ENCODE measurements at regions not wholly inside any gene's neighbourhood (a gene's known extent, or its start where the extent isn't known, plus 50 kb on each side); places are given as distances from the start of the nearest gene placed in this dataset.

DNA sequence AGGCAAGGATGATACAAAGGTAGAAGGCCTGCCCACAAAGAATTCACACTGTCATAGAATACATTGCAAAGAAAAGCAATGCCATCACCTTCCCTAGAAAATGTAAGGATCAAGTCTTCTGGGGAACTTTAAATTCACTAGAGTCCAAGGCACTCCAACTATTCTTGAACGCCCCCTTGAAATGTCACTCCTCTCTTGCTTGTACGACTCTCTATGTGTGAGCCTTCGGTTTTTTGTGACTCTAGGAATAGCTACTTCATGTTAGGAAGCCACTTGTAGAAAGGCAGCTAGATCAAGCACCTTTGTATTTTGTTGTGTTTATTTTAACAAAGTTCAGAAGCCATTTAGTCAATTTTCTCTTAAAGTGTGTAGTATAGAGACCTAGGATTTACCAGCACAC, 159.2 kb upstream of the ARID1B start:
- Histone ChIP-seq H3K36me3 (ENCODE audit: control insufficient read depth in 1 of 2, insufficient read depth in 2 of 2, low read depth in 1 of 2, low read length in 2 of 2) (no peaks in the 10 kb centered on the region), H2BK12ac (ENCODE audit: low read length in 2 of 2) (no peak overlapping the region), H2AFZ (ENCODE audit: low read depth, low read length) (no peak overlapping the region), H3K14ac (ENCODE audit: low read length in 2 of 2) (no peak overlapping the region), H3K4me2 (ENCODE audit: low read length, poor library complexity, severe bottlenecking) (no peak overlapping the region), H2AK5ac (ENCODE audit: low read length, severe bottlenecking) (no peak overlapping the region), H4K91ac (ENCODE audit: low read length) (no peak overlapping the region), H2BK5ac (ENCODE audit: low read depth, low read length, poor library complexity, severe bottlenecking) (no peak overlapping the region), H3K27me3 (ENCODE audit: control insufficient read depth in 1 of 2, insufficient read depth in 1 of 2, low read length in 2 of 2) (peaks cover 0 to 18% of the 10 kb centered on the region in 2 experiments), H3K27ac (ENCODE audit: low read length, poor library complexity, severe bottlenecking) (no peak overlapping the region), H3K4ac (ENCODE audit: low read depth in 1 of 2, low read length in 2 of 2) (no peak overlapping the region), H3K23ac (ENCODE audit: low read length in 2 of 2) (no peak overlapping the region), H3K79me1 (replicated peaks; ENCODE audit: low read length, poor library complexity, severe bottlenecking) (no peaks in the 10 kb centered on the region), H3K18ac (ENCODE audit: low read depth in 1 of 2, low read length in 2 of 2) (no peak overlapping the region), H4K8ac (ENCODE audit: low read length) (no peak overlapping the region), H2BK15ac (ENCODE audit: low read depth, poor library complexity, severe bottlenecking) (no peak overlapping the region), H3K9ac (ENCODE audit: low read length) (no peak overlapping the region), H3K4me3 (ENCODE audit: insufficient read depth in 1 of 2, low read depth in 1 of 2, low read length in 2 of 2) (no peak overlapping the region), H3K4me1 (ENCODE audit: control insufficient read depth, insufficient read depth, low read depth, low read length) (no peaks in the 10 kb centered on the region), H2BK120ac (ENCODE audit: low read depth, low read length) (no peak overlapping the region), H3K9me3 (ENCODE audit: control insufficient read depth, low read length) (peaks cover 18% of the 10 kb centered on the region)
- DNase-seq, result no peak
- 89% methylated on average over 3 of the region's 3 CpGs for WGBS

DNA sequence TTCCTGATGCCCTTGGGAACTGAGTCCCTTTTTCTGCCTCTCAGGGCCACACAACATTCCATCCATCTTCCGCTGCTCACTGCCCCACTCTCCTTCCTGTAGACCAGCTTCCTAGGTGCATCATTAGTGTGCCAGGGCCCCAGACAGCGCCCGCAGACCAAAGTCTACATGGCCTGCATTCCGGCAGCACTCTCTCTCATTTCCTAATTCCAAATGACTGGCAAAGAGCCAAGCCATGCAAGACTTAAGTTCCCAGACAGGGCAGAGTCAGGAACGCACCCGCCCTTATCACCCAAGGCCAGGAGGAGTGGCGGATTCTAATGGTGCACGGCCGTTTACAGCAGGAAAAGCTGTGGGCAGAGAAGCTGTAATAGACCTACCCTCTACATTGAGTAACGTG, 159.8 kb upstream of the ARID1B start:
- WGBS, result 91% methylated on average over 10 of the region's 10 CpGs
- Histone ChIP-seq H3K14ac (ENCODE audit: low read length in 2 of 2) (no peak overlapping the region), H3K4ac (ENCODE audit: low read depth in 1 of 2, low read length in 2 of 2) (no peak overlapping the region), H3K4me3 (ENCODE audit: insufficient read depth in 1 of 2, low read depth in 1 of 2, low read length in 2 of 2) (no peak overlapping the region), H3K36me3 (ENCODE audit: control insufficient read depth in 1 of 2, insufficient read depth in 2 of 2, low read depth in 1 of 2, low read length in 2 of 2) (no peaks in the 10 kb centered on the region), H3K23ac (ENCODE audit: low read length in 2 of 2) (no peak overlapping the region), H2BK12ac (ENCODE audit: low read length in 2 of 2) (no peak overlapping the region), H2BK15ac (ENCODE audit: low read depth, poor library complexity, severe bottlenecking) (no peak overlapping the region), H4K8ac (ENCODE audit: low read length) (no peak overlapping the region), H3K4me1 (ENCODE audit: control insufficient read depth, insufficient read depth, low read depth, low read length) (no peaks in the 10 kb centered on the region), H3K4me2 (ENCODE audit: low read length, poor library complexity, severe bottlenecking) (no peak overlapping the region), H3K27me3 (ENCODE audit: control insufficient read depth in 1 of 2, insufficient read depth in 1 of 2, low read length in 2 of 2) (peaks cover 0 to 18% of the 10 kb centered on the region in 2 experiments), H2AK5ac (ENCODE audit: low read length, severe bottlenecking) (no peak overlapping the region), H3K9ac (ENCODE audit: low read length) (no peak overlapping the region), H4K91ac (ENCODE audit: low read length) (no peak overlapping the region), H3K79me1 (replicated peaks; ENCODE audit: low read length, poor library complexity, severe bottlenecking) (no peaks in the 10 kb centered on the region), H3K27ac (ENCODE audit: low read length, poor library complexity, severe bottlenecking) (no peak overlapping the region), H3K9me3 (ENCODE audit: control insufficient read depth, low read length) (peaks cover 23% of the 10 kb centered on the region), H3K18ac (ENCODE audit: low read depth in 1 of 2, low read length in 2 of 2) (no peak overlapping the region), H2BK120ac (ENCODE audit: low read depth, low read length) (no peak overlapping the region), H2BK5ac (ENCODE audit: low read depth, low read length, poor library complexity, severe bottlenecking) (no peak overlapping the region), H2AFZ (ENCODE audit: low read depth, low read length) (no peak overlapping the region)
- DNase-seq, result no peak

- Histone ChIP-seq H3K4me1 (ENCODE audit: control insufficient read depth, insufficient read depth, low read depth, low read length) (no peaks in the 10 kb centered on the region), H3K4ac (ENCODE audit: low read depth in 1 of 2, low read length in 2 of 2) (no peak overlapping the region), H3K4me2 (ENCODE audit: low read length, poor library complexity, severe bottlenecking) (no peak overlapping the region), H3K9me3 (ENCODE audit: control insufficient read depth, low read length) (peaks cover 31% of the 10 kb centered on the region), H3K18ac (ENCODE audit: low read depth in 1 of 2, low read length in 2 of 2) (no peak overlapping the region), H2AK5ac (ENCODE audit: low read length, severe bottlenecking) (no peak overlapping the region), H3K36me3 (ENCODE audit: control insufficient read depth in 1 of 2, insufficient read depth in 2 of 2, low read depth in 1 of 2, low read length in 2 of 2) (no peaks in the 10 kb centered on the region), H3K14ac (ENCODE audit: low read length in 2 of 2) (no peak overlapping the region), H4K91ac (ENCODE audit: low read length) (no peak overlapping the region), H3K79me1 (replicated peaks; ENCODE audit: low read length, poor library complexity, severe bottlenecking) (no peaks in the 10 kb centered on the region), H3K4me3 (ENCODE audit: insufficient read depth in 1 of 2, low read depth in 1 of 2, low read length in 2 of 2) (no peak overlapping the region), H4K8ac (ENCODE audit: low read length) (no peak overlapping the region), H3K27me3 (ENCODE audit: control insufficient read depth in 1 of 2, insufficient read depth in 1 of 2, low read length in 2 of 2) (peaks cover 0 to 18% of the 10 kb centered on the region in 2 experiments), H2BK15ac (ENCODE audit: low read depth, poor library complexity, severe bottlenecking) (no peak overlapping the region), H2BK5ac (ENCODE audit: low read depth, low read length, poor library complexity, severe bottlenecking) (no peak overlapping the region), H2AFZ (ENCODE audit: low read depth, low read length) (no peak overlapping the region), H3K27ac (ENCODE audit: low read length, poor library complexity, severe bottlenecking) (no peak overlapping the region), H3K9ac (ENCODE audit: low read length) (no peak overlapping the region), H3K23ac (ENCODE audit: low read length in 2 of 2) (no peak overlapping the region), H2BK12ac (ENCODE audit: low read length in 2 of 2) (no peak overlapping the region), H2BK120ac (ENCODE audit: low read depth, low read length) (no peak overlapping the region)
- DNase-seq, result no peak
- WGBS, result 90% methylated on average over 1 of the region's 1 CpG
Measured at GRCh38 chr6:156616495-156616894, 160.7 kb upstream of the ARID1B start.

- Histone ChIP-seq H2AFZ (ENCODE audit: low read depth, low read length) (no peak overlapping the region), H2AK5ac (ENCODE audit: low read length, severe bottlenecking) (no peak overlapping the region), H3K4me1 (ENCODE audit: control insufficient read depth, insufficient read depth, low read depth, low read length) (no peaks in the 10 kb centered on the region), H3K4ac (ENCODE audit: low read depth in 1 of 2, low read length in 2 of 2) (no peak overlapping the region), H3K18ac (ENCODE audit: low read depth in 1 of 2, low read length in 2 of 2) (no peak overlapping the region), H3K36me3 (ENCODE audit: control insufficient read depth in 1 of 2, insufficient read depth in 2 of 2, low read depth in 1 of 2, low read length in 2 of 2) (no peaks in the 10 kb centered on the region), H3K79me1 (replicated peaks; ENCODE audit: low read length, poor library complexity, severe bottlenecking) (no peaks in the 10 kb centered on the region), H3K23ac (ENCODE audit: low read length in 2 of 2) (no peak overlapping the region), H2BK120ac (ENCODE audit: low read depth, low read length) (no peak overlapping the region), H3K4me3 (ENCODE audit: insufficient read depth in 1 of 2, low read depth in 1 of 2, low read length in 2 of 2) (no peak overlapping the region), H3K9ac (ENCODE audit: low read length) (no peak overlapping the region), H4K8ac (ENCODE audit: low read length) (no peak overlapping the region), H4K91ac (ENCODE audit: low read length) (no peak overlapping the region), H2BK12ac (ENCODE audit: low read length in 2 of 2) (no peak overlapping the region), H3K9me3 (ENCODE audit: control insufficient read depth, low read length) (peaks cover 37% of the 10 kb centered on the region), H3K14ac (ENCODE audit: low read length in 2 of 2) (no peak overlapping the region), H3K4me2 (ENCODE audit: low read length, poor library complexity, severe bottlenecking) (no peak overlapping the region), H3K27me3 (ENCODE audit: control insufficient read depth in 1 of 2, insufficient read depth in 1 of 2, low read length in 2 of 2) (peaks cover 0 to 15% of the 10 kb centered on the region in 2 experiments), H2BK15ac (ENCODE audit: low read depth, poor library complexity, severe bottlenecking) (no peak overlapping the region), H3K27ac (ENCODE audit: low read length, poor library complexity, severe bottlenecking) (no peak overlapping the region), H2BK5ac (ENCODE audit: low read depth, low read length, poor library complexity, severe bottlenecking) (no peak overlapping the region)
- 46% methylated on average over 1 of the region's 1 CpG for WGBS
- no peak for DNase-seq
Measured at GRCh38 chr6:156613996-156614395, 163.2 kb upstream of the ARID1B start.
